Upper lobe of left lung (tissue), 6 donors: ENCODE measurements at regions not wholly inside any gene's neighbourhood (a gene's known extent, or its start where the extent isn't known, plus 50 kb on each side); places are given as distances from the start of the nearest gene placed in this dataset.

Experiments
- ATAC-seq, 2 donors: fragments of 200-7000 bp; cut with Tn5 transposase; one replicate each; pipeline ENCODE4 v1.9.1; 2022; ENCODE audit warnings: mild to moderate bottlenecking in 2 of 2, moderate library complexity in 2 of 2; ENCODE audit not compliant: low FRiP score in 2 of 2
- DNase-seq, 2 donors: peaks; one replicate each; pipeline ENCODE4 v3.0.0-alpha.2; 2019 to 2020
- H3K27ac ChIP-seq, 4 donors: fragments of 200-600 bp; sonication (generic); one replicate each; pipeline ENCODE4 v1.5.1; 2016 to 2019
- H3K27me3 ChIP-seq, 4 donors: fragments of 200-600 bp; sonication (generic); one replicate each; pipeline ENCODE4 v1.5.1; 2017 to 2019
- H3K36me3 ChIP-seq, 4 donors: fragments of 200-600 bp; sonication (generic); one replicate each; pipeline ENCODE4 v1.5.1; 2016 to 2019
- H3K4me1 ChIP-seq, 4 donors: fragments of 200-600 bp; sonication (generic); one replicate each; pipeline ENCODE4 v1.5.1; 2018 to 2019
- H3K4me3 ChIP-seq, 4 donors: fragments of 200-600 bp; sonication (generic); one replicate each; pipeline ENCODE4 v1.5.1; 2017 to 2019; ENCODE audit warnings: mild to moderate bottlenecking in 2 of 4, moderate library complexity in 1 of 4
- H3K9me3 ChIP-seq, 4 donors: fragments of 200-600 bp; sonication (generic); one replicate each; pipeline ENCODE4 v1.5.1; 2018 to 2019
- CTCF ChIP-seq, 6 experiments: fragments of 450-650 bp in 4 of 6; fragments of 200-600 bp in 2 of 6; sonication (generic) in 2 of 6; IDR thresholded peaks; one replicate each; pipeline ENCODE4 v1.5.1; 2016 to 2019; ENCODE audit warnings: antibody characterized with exemption in 6 of 6
- EP300 ChIP-seq, 4 donors: sonication (generic); formaldehyde crosslinking; IDR thresholded peaks; one replicate each; pipeline ENCODE4 v1.5.1; 2017; ENCODE audit warnings: antibody characterized with exemption in 4 of 4, control low read depth in 2 of 4
- POLR2A ChIP-seq, 4 donors: fragments of 450-650 bp; IDR thresholded peaks; one replicate each; pipeline ENCODE4 v1.5.1; 2016 to 2017; ENCODE audit warnings: antibody characterized with exemption in 4 of 4, mild to moderate bottlenecking in 2 of 4
- POLR2AphosphoS5 ChIP-seq, 2 donors: sonication (generic); formaldehyde crosslinking; IDR thresholded peaks; one replicate each; pipeline ENCODE4 v1.5.1; 2017; ENCODE audit warnings: antibody characterized with exemption in 2 of 2
- WGBS, 2 donors: methylation state at CpG; one replicate each; pipeline ENCODE4 v1.1.5; 2017 to 2018; 5-methylcytosine and 5-hydroxymethylcytosine counted together
- donor health status: DM: no; HTN: no; CAD: no; lungs with moderate emphysema.
- donor health status: DM: no; HTN: yes; CAD: no; lungs with severe emphysema.

- no peaks in the 10 kb centered on the region for H3K4me1 ChIP-seq
- TF ChIP-seq EP300 (IDR thresholded peaks at IDR 0.05): no peak
- TF ChIP-seq CTCF (IDR thresholded peaks at IDR 0.05): no peak
- no peak for TF ChIP-seq POLR2A (IDR thresholded peaks at IDR 0.05)
- no peak for TF ChIP-seq POLR2AphosphoS5 (IDR thresholded peaks at IDR 0.05)
- no peak overlapping the region for H3K4me3 ChIP-seq
- DNase-seq (no peak), ATAC-seq (no peak)
- no peaks in the 10 kb centered on the region for H3K36me3 ChIP-seq
- peaks cover 0 to 1% (median 0%) of the 10 kb centered on the region in 4 donors for H3K9me3 ChIP-seq
- H3K27me3 ChIP-seq: no peaks in the 10 kb centered on the region
- 24 to 28% methylated on average over 2 of the region's 2 CpGs for WGBS, 2 donors
- H3K27ac ChIP-seq: no peak overlapping the region
Measured at GRCh38 chr14:28678887-28679286, 87.7 kb upstream of the FOXG1 start.

GRCh38 chr14:28681681-28682080, 84.9 kb upstream of the FOXG1 start:
- DNase-seq (no peak), ATAC-seq (no peak)
- no peaks in the 10 kb centered on the region for H3K4me1 ChIP-seq
- no peak overlapping the region for H3K27ac ChIP-seq
- TF ChIP-seq EP300 (IDR thresholded peaks at IDR 0.05): no peak
- no peaks in the 10 kb centered on the region for H3K36me3 ChIP-seq
- H3K9me3 ChIP-seq: peaks cover 0 to 6% (median 0%) of the 10 kb centered on the region in 4 donors
- no peaks in the 10 kb centered on the region for H3K27me3 ChIP-seq
- WGBS, 2 donors: 62 to 70% methylated on average over 4 of the region's 4 CpGs
- H3K4me3 ChIP-seq: no peak overlapping the region

- no peaks in the 10 kb centered on the region for H3K27me3 ChIP-seq
- no peak overlapping the region for H3K4me3 ChIP-seq
- TF ChIP-seq CTCF (IDR thresholded peaks at IDR 0.05): no peak
- no peak for TF ChIP-seq POLR2A (IDR thresholded peaks at IDR 0.05)
- no peak for TF ChIP-seq POLR2AphosphoS5 (IDR thresholded peaks at IDR 0.05)
- no peak for TF ChIP-seq EP300 (IDR thresholded peaks at IDR 0.05)
- no peak for ATAC-seq
- H3K36me3 ChIP-seq: no peaks in the 10 kb centered on the region
- no peaks in the 10 kb centered on the region for H3K9me3 ChIP-seq
- no peak for DNase-seq
- no peaks in the 10 kb centered on the region for H3K4me1 ChIP-seq
- H3K27ac ChIP-seq: no peak overlapping the region
Measured at GRCh38 chr14:28690029-28690692, 76.4 kb upstream of the FOXG1 start.

GRCh38 chr14:28695109-28695508, 71.5 kb upstream of the FOXG1 start:
- DNase-seq: no peak
- Histone ChIP-seq H3K27ac (no peak overlapping the region), H3K27me3 (no peaks in the 10 kb centered on the region), H3K4me1 (no peaks in the 10 kb centered on the region), H3K36me3 (no peaks in the 10 kb centered on the region), H3K9me3 (no peaks in the 10 kb centered on the region), H3K4me3 (no peak overlapping the region)
- no peak for ATAC-seq
- TF ChIP-seq EP300 (IDR thresholded peaks at IDR 0.05) (no peak), CTCF (IDR thresholded peaks at IDR 0.05) (no peak), POLR2AphosphoS5 (IDR thresholded peaks at IDR 0.05) (no peak), POLR2A (IDR thresholded peaks at IDR 0.05) (no peak)

GRCh38 chr14:28701733-28702132, 64.9 kb upstream of the FOXG1 start:
- TF ChIP-seq POLR2A (IDR thresholded peaks at IDR 0.05) (no peak), POLR2AphosphoS5 (IDR thresholded peaks at IDR 0.05) (no peak), EP300 (IDR thresholded peaks at IDR 0.05) (no peak), CTCF (IDR thresholded peaks at IDR 0.05) (no peak)
- H3K27ac ChIP-seq: no peak overlapping the region
- WGBS, 2 donors: 84 to 87% methylated on average over 2 of the region's 2 CpGs
- H3K4me3 ChIP-seq: no peak overlapping the region
- no peaks in the 10 kb centered on the region for H3K4me1 ChIP-seq
- ATAC-seq (no peak), DNase-seq (no peak)
- no peaks in the 10 kb centered on the region for H3K9me3 ChIP-seq
- H3K27me3 ChIP-seq: no peaks in the 10 kb centered on the region
- H3K36me3 ChIP-seq: no peaks in the 10 kb centered on the region
